GM10266 (cell line): ENCODE measurements at regions not wholly inside any gene's neighbourhood (a gene's known extent, or its start where the extent isn't known, plus 50 kb on each side); places are given as distances from the start of the nearest gene placed in this dataset.
"Not testable (repeated sequence)": the region's sequence is repeated elsewhere in the genome, so short reads cannot be mapped to it uniquely, and the experiment has no call there.

Source experiments
- DNase-seq: peaks from one replicate; pipeline ENCODE4 v3.0.0; 2012; ENCODE audit errors: extremely low spot score
- TF ChIP-seq, protein P1 (sequence below): IDR thresholded peaks from 2 replicates; pipeline ENCODE4 v1.5.1; 2012; ENCODE audit warnings: mild to moderate bottlenecking, low read depth; ENCODE audit not compliant: control insufficient read depth, insufficient read depth; ENCODE audit errors: missing control alignments

- no peak for DNase-seq
- TF ChIP-seq, protein P1, sequence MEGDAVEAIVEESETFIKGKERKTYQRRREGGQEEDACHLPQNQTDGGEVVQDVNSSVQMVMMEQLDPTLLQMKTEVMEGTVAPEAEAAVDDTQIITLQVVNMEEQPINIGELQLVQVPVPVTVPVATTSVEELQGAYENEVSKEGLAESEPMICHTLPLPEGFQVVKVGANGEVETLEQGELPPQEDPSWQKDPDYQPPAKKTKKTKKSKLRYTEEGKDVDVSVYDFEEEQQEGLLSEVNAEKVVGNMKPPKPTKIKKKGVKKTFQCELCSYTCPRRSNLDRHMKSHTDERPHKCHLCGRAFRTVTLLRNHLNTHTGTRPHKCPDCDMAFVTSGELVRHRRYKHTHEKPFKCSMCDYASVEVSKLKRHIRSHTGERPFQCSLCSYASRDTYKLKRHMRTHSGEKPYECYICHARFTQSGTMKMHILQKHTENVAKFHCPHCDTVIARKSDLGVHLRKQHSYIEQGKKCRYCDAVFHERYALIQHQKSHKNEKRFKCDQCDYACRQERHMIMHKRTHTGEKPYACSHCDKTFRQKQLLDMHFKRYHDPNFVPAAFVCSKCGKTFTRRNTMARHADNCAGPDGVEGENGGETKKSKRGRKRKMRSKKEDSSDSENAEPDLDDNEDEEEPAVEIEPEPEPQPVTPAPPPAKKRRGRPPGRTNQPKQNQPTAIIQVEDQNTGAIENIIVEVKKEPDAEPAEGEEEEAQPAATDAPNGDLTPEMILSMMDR, result no peak
Measured at GRCh38 chr22:10778296-10778814, 4749.6 kb upstream of the OR11H1 start.

DNA sequence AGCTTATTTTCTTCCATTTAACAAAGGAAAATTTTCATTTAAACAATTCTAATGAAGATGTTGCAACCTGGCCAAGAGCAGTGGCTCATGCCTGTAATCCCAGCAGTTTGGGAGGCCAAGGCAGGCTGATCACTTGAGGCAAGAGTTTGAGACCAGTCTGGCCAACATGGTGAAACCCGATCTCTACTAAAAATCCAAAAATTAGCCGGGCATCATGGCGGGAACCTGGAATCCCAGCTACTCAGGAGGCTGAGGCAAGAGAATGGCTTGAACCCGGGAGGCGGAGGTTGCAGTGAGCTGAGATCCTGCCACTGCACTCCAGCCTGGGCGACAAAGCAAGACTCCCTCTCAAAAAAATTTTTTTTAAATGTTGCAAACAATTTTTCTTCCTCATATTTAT is 4748.8 kb upstream of the OR11H1 start:
- DNase-seq, result not testable (repeated sequence)

- TF ChIP-seq, protein P1, result no peak
- no peak for DNase-seq
Measured at GRCh38 chr22:10780281-10780680, 4747.7 kb upstream of the OR11H1 start.

DNA sequence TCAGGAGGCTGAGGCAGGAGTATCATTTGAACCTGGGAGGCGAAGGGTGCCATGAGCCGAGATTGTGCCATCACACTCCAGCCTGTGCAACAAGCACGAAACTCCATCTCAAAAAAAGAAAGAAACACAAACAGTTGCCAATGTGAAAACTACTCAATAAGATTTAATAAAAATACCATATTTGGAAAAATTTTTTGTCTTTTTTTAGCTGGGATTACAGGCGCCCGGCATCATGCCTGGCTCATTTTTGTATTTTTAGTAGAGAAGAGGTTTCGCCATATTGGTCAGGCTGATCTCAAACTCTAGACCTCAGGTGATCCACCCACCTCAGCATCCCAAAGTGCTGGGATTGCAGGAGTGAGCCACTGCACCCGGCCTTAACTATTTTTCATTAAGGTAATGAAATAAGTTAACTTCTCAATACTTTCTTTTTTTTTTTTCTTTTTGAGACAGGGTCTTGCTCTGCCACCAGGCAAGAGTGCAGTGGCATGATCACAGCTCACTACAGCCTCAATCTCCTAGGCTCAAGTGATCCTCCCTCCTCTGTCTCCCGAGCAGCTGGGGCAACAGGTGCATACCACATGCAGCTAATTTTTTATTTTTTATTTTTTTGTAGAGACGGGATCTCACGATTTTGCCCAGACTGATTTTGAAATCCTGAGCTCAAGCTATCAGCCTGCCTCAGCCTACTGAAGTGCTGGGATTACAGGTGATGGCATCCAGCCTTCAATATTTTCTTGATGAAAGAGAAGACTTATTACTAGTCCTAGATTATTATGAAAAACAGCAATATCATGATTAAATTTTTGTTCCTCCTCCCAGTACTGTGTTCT is 4746.2 kb upstream of the OR11H1 start:
- TF ChIP-seq, protein P1, result no peak

More for the DNA sequence above, 4746.2 kb upstream of the OR11H1 start:
- DNase-seq, result no peak
